ENCODE measurements at regions not wholly inside any gene's neighbourhood (a gene's known extent, or its start where the extent isn't known, plus 50 kb on each side); places are given as distances from the start of the nearest gene placed in this dataset.

DNA sequence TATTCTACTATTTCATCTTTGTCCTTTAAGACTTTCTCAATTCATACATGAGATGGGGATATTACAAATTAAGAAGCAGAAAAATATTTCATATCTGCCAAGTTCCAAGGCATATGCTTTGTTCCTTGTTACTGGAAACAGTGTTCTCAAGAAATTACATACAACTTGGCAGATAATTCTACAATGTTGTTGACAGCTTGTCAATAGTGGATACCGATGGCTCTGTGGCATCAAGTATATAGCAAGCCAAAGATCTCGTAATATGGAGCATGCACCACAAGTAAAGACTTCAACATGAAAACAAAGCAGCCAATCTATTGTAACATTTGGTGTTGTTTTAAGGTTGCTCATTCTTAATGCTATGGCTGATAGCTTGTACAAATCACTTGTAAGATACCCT lies 598.2 kb upstream of the KLHL29 start:
- DNase-seq, result no peak

GRCh38 chr2:22787745-22788144 lies 597.2 kb upstream of the KLHL29 start:
- DNase-seq, result no peak

DNA sequence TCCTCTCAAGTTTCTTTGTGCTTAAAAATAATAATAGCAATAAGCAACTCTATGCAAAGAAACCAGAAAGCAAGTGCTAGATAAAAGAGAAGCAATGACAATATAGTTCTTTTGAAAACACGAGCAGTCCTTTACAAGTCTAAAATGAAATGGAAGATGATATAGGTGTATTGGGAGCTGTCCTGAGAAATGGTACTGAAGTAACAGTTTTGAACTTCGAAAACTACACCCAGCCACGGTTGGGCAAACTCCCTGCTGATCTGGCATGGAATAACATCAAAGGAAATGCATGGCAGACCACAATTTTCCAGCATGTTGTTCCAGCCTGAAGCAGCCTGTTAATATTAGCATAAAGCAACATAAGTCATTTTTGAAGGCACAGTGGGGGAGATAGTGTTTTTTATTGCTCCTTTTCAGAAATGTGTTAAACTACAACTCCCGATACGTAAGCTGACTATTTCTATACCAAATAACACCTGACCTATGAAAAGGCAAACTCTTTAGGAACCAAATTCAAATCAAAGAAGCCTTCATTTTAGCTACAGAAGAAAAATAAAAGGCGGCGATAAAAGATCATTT lies 596.1 kb upstream of the KLHL29 start:
- no peak for DNase-seq

DNA sequence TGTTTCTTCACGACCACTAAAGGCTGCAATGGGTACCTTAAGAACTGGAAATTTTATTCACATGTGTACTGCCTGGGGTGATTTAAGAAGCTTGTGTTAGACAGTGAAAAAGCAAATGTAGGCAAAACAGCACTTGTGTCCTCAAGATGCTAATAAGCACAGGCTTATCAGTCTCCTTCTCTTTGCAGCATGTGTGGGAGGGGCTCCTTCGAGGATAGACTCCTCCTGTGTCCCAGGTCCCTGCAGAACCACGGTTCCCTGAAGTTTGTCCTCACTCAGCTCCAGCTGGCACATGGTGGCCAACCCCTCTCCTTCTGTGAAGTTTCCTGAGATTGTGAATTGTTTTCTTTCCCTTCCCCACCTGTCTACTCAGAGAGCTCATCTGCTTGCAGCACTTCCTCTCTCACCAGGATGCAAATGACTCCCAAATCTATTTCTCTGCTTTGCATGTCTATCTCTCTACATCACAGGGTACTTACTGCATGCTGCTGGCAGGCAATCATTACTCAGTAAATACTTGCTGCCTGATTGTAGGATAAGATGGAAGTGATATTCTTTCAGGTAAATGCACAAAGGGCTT lies 589.6 kb upstream of the KLHL29 start:
- DNase-seq, result no peak

- DNase-seq, result no peak
Measured at GRCh38 chr2:22798386-22798785, 586.6 kb upstream of the KLHL29 start.

DNA sequence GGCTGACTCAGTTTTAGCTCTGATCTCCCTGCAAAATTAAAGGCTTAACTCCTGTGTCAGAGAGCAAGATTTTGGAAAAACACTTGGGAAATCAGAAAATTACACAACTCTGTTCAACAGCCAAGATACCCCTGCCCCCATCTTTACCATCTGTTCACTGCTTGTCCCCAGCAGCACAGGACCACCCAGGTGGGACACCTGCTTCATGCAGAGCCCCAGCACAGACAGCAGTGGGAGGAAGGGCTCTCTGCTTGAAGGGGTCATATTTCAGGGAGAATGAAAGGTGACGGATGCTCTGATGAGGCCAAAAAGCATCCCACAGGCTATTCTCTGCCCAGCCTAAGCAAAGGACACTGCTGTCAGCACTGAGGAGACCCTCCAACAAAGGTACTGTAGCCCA lies 584.6 kb upstream of the KLHL29 start:
- no peak for DNase-seq

DNA sequence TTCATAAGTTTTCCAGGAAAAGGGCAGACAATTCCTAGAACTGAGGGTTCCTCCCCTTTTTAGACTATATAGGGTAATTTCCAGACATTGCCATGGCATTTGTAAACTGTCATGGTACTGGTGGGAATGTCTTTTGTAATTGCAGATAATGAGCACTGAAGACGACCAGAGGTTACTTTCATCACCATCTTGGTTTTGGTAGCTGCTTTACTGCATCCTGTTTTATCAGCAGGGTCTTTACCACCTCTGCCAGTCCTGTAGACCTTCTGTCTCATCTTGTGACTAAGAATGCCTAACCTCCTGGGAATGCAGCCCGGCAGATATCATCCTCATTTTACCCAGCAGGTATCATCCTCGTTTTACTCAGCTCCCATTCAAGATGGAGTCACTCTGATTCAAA lies 583.9 kb upstream of the KLHL29 start:
- no peak for DNase-seq

DNA sequence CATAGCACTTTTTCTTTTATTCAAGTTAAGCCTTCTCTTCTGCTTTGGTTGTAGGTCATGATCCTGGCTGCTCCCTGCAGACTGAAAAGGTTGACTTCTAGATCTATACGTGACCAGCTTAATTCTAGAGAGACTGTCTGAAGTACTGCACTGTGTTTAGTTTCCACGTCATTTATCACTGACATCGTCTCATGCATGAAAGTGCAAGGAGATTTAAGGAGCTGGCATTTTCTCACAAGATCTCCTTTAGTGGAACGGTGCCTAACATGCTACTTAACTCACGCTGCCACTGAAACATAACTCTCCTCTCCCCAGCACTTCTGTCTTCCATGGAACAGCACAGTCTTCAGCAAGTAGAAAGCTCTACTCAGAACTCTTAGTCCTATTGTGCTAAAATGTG lies 583.0 kb upstream of the KLHL29 start:
- no peak for DNase-seq

- no peak for DNase-seq
Measured at GRCh38 chr2:22807872-22808271, 577.1 kb upstream of the KLHL29 start.

GRCh38 chr2:22810602-22811001 lies 574.4 kb upstream of the KLHL29 start:
- no peak for DNase-seq

GRCh38 chr2:22812065-22812680 lies 572.8 kb upstream of the KLHL29 start:
- DNase-seq, result no peak

- no peak for DNase-seq
Measured at GRCh38 chr2:22817197-22817596, 567.8 kb upstream of the KLHL29 start.

DNA sequence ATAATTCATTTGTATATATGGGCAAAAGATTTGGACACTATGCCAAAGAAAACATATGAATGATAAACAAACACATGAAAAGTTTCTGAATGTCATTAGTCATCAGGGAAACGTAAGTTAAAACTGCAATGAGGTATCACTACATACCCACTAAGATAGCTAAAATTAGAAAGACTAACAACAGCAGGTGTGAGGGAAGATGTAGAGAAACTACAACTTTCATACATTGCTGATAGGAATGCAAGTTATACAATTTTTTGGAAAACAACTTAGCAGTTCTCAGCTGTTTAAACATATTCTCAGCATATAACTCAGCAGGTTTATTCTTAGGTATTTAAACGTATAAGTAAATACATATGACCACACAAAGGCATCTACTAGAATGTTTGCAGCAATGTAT lies 563.5 kb upstream of the KLHL29 start:
- no peak for DNase-seq

DNA sequence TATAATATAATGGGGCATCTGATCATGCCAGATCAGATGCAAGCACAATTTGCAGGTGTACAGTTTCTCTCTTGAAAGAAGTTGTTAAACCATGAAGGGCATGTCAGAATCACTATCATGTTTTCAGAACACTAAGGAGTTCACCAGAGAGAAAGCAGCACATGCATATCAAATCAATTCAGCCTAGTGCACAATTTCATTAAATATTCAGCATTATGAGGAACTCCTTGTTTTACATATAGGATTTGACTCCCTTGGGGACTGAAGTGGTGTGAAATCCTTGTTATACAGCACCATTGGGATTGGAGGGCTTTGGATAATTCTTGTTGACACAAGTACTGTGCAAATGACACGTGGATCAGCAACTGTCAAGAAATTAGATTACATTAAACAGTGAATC lies 562.1 kb upstream of the KLHL29 start:
- DNase-seq, result no peak

- DNase-seq, result no peak
Measured at GRCh38 chr2:22824618-22825017, 560.4 kb upstream of the KLHL29 start.

DNA sequence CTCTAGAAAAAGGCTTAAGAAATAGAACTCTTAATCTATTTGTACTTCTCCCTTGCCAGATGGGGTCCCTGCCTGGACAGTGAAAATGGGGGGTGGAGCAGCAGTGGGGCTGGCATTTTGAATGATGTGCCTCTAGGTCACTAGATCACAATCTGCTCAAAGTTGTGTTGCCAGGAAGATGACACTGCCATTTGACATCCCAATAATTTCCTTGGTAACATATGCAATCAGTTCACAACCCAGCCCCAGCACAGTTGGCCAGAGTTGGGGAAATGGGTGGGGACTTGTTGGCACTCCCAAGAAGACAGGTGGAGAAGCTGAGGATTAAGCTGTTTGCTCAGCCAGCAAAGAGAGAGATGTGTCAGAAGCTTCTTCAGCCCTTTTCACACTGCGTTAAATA lies 558.3 kb upstream of the KLHL29 start:
- DNase-seq, result no peak

DNA sequence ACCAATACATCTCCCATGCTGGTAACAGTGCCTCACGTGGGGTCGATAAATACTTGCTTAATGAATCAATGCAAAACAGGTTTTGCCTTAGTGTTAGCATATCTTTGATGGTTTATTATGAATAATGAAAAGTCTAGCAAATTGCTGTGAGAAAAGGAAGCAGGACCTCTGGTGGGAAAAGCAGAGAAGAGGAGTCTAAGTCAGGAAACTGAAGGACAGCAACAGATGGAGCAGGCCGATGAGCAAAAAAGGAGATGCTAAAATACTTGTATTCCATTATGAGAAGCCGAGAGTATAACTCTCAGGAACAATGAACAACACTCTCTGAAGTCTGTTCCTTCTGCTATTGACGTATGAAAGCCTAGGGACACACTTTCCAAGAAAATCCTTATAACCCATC lies 555.2 kb upstream of the KLHL29 start:
- DNase-seq, result no peak

DNA sequence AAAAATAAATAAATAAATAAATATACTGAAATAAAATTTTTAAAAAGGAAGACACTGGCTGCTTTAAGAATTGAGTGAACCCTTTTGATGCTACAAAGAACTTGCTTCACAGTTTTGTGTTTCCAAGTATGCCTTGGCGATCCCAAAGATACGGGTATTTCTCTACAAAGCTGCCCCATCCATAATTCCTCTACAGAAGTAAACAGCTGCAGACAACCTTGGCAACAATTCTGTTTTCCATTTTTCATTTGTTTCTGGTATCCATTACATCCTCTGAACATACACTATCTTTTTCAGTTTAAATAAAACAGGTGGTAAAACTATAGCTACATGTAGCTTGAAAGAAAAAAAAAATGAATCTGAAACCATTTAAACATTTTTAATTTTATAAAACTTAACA lies 552.8 kb upstream of the KLHL29 start:
- DNase-seq, result no peak

GRCh38 chr2:22838461-22838860 lies 546.5 kb upstream of the KLHL29 start:
- DNase-seq, result no peak

DNA sequence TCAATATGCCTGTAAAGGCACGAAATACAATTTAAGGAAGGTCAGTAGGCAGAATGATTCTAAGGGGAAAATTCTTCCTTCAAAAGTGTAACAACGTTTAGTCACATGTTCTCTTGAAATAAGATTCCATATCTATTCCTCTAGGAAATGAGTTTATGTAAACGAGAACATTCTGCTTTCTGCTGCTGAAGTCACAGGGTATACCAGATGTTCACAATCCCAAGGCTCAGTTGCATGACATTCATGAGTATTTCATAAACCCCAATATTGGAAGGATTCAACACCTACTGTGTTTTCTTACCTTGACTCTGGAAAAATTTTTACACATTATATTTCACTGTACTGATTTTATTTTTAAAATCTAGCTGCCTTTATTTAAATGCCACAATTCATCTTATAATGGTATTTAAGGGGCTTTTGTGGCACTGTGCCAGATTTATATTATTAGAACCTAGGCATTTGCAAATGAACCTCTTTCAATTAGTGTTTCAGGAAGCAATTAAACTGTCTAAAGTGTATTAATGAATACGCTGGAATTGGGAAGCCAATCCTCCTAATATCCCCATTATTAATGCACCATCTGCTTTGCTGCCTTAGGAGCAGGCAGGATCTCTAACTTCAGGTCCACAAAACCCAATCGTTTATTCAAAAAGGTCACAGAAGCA lies 542.6 kb upstream of the KLHL29 start:
- no peak for DNase-seq

DNA sequence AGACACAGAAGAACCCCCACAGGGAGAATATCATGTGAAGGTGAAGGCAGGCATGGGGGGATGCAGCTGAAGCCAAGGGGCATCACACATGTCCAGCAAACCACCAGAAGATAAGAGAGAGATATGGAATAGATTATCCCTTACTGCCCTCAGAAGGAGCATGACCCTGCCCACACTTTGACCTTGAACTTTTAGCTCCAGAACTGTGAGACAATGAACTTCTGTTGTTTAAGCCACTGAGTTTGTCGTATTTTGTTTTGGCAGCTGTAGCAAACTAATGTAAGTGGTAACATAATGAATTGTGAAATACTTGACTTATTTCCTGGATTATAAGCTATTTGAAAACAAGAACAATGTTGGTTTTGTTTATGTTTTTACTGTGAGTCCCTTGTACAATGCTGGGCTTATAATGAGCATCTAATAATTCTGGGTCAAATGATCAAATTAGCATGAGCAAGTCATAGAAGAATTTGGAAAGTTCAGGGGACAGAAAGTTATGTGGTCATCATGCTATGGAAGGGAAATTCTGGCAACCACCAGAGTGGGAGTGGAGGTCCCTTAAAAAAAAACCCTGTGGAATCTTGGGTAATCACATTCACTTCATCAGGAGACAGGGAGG lies 541.0 kb upstream of the KLHL29 start:
- DNase-seq, result no peak

DNA sequence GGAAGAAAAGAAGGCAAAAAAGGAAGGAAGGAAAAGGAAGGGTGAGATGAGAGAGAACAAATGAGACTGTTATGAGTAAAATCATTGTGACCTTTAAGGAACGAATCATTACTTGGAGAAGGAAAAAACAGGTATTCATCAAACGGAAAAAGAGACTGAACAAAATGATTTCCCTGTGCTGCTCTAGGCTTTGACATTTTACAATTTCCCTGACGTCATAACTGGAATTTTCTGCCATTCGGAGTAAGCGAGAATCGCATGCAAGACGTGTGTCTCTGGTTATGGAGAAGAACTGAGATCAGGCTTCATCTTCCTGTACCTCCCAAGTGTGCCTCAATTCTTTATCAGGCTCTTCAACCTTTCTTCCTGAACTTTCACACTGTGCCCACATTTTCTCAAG lies 534.7 kb upstream of the KLHL29 start:
- no peak for DNase-seq

GRCh38 chr2:22854588-22854987 lies 530.4 kb upstream of the KLHL29 start:
- DNase-seq, result no peak

GRCh38 chr2:22855081-22855480 lies 529.9 kb upstream of the KLHL29 start:
- no peak for DNase-seq
